HepG2 (cell line): ENCODE measurements at regions not wholly inside any gene's neighbourhood (a gene's known extent, or its start where the extent isn't known, plus 50 kb on each side); places are given as distances from the start of the nearest gene placed in this dataset.

Experiments used
- ARID5B ChIP-seq: IDR thresholded peaks from 2 replicates; pipeline ENCODE4 v1.4.0; 2020; ENCODE audit warnings: mild to moderate bottlenecking, missing genetic modification reagents
- ATF1 ChIP-seq: IDR thresholded peaks from 2 replicates; pipeline ENCODE4 v1.6.1; 2016; ENCODE audit warnings: mild to moderate bottlenecking, control low read depth
- SALL1 ChIP-seq: sonication (generic); formaldehyde crosslinking; IDR thresholded peaks from 2 replicates; pipeline ENCODE4 v1.8.0; 2022; ENCODE audit warnings: mild to moderate bottlenecking, missing genetic modification reagents
- STAG1 ChIP-seq: sonication (generic); formaldehyde crosslinking; IDR thresholded peaks from 2 replicates; pipeline ENCODE4 v1.4.0; 2020; ENCODE audit warnings: missing genetic modification reagents
- ZFP90 ChIP-seq: sonication (generic); formaldehyde crosslinking; IDR thresholded peaks from 2 replicates; pipeline ENCODE4 v1.8.0; 2022; ENCODE audit warnings: missing genetic modification reagents, mild to moderate bottlenecking, inconsistent platforms, borderline replicate concordance
- ZNF816 ChIP-seq: sonication (generic); formaldehyde crosslinking; IDR thresholded peaks from 2 replicates; pipeline ENCODE4 v1.8.0; 2022; ENCODE audit warnings: missing genetic modification reagents, mild to moderate bottlenecking, borderline replicate concordance
- TF ChIP-seq, protein P1 (sequence below): sonication (generic); formaldehyde crosslinking; IDR thresholded peaks from 2 replicates; pipeline ENCODE4 v1.5.1; 2020; ENCODE audit warnings: mild to moderate bottlenecking, moderate library complexity, missing genetic modification reagents
- TF ChIP-seq, protein P2 (sequence below): sonication (generic); formaldehyde crosslinking; IDR thresholded peaks from 2 replicates; pipeline ENCODE4 v1.4.0; 2020; ENCODE audit warnings: missing genetic modification reagents

DNA sequence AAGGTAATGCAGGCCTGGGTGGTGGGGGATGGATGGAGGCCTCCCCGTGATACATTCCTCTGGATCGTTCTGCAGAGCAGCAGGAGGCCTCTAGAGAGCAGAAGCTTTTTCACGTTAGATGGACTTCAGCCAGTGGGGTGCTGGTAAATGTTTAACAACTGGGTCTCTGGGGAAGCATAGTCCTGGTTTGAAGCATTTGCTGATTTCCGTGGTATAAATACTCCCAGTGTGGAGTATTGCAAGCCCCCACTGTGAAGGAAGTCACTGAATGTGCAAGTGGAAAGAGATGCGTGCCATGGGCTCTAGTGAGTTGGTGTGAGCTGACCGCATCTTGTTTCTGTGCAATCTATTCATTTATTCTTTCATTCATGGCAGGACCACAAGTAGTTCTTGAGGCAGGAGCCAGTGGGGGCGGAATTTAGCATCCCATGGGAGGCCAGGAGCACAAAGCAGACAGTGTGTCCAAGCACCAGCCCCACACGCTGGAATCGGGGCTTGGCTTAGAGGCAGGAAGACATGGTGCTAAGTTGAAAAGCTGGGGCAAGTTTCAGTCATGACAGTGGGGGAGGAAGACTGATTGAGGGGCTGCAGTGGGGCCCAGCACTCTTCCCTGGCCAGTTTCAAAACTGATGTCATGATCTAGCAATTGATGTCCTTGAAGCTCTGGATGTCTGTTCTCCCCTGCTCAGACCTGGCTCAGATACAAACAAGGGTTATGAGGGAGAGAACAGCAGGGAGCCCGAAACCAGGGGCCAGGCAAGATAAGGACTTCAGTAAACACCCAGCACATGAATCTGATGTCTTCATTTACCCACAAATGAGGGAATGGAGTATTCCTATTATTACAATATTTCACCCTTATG is 280.9 kb upstream of the LYZL1 start (continued):
- TF ChIP-seq, protein P1, sequence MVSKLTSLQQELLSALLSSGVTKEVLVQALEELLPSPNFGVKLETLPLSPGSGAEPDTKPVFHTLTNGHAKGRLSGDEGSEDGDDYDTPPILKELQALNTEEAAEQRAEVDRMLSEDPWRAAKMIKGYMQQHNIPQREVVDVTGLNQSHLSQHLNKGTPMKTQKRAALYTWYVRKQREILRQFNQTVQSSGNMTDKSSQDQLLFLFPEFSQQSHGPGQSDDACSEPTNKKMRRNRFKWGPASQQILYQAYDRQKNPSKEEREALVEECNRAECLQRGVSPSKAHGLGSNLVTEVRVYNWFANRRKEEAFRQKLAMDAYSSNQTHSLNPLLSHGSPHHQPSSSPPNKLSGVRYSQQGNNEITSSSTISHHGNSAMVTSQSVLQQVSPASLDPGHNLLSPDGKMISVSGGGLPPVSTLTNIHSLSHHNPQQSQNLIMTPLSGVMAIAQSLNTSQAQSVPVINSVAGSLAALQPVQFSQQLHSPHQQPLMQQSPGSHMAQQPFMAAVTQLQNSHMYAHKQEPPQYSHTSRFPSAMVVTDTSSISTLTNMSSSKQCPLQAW (CRISPR knock-in tag) = peak; percentile 32; the same call in 1 of the 2 replicates
- 0 out of 2 replicates have a peak, but pooled peaks have one; percentile 11 for TF ChIP-seq ARID5B (CRISPR knock-in tag)
- 0 out of 2 replicates have a peak, but pooled peaks have one; percentile 30 for TF ChIP-seq ZFP90 (CRISPR knock-in tag)
- TF ChIP-seq ZNF816 = no peak
- TF ChIP-seq SALL1 (CRISPR knock-in tag) = peak; percentile 36
- TF ChIP-seq, protein P2, sequence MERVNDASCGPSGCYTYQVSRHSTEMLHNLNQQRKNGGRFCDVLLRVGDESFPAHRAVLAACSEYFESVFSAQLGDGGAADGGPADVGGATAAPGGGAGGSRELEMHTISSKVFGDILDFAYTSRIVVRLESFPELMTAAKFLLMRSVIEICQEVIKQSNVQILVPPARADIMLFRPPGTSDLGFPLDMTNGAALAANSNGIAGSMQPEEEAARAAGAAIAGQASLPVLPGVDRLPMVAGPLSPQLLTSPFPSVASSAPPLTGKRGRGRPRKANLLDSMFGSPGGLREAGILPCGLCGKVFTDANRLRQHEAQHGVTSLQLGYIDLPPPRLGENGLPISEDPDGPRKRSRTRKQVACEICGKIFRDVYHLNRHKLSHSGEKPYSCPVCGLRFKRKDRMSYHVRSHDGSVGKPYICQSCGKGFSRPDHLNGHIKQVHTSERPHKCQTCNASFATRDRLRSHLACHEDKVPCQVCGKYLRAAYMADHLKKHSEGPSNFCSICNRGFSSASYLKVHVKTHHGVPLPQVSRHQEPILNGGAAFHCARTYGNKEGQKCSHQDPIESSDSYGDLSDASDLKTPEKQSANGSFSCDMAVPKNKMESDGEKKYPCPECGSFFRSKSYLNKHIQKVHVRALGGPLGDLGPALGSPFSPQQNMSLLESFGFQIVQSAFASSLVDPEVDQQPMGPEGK (CRISPR knock-in tag) = peak; percentile 10
- no peak for TF ChIP-seq ATF1 (CRISPR knock-in tag)
- peak; percentile 3 for TF ChIP-seq STAG1
